H1 (cell line): ENCODE measurements at regions not wholly inside any gene's neighbourhood (a gene's known extent, or its start where the extent isn't known, plus 50 kb on each side); places are given as distances from the start of the nearest gene placed in this dataset.

Source experiments
- CTCF ChIA-PET: fragments of 300-600 bp; sonication (Branson Sonifier 250); formaldehyde crosslinking; loops from one replicate; lab custom pipeline; 2021; ENCODE audit not compliant: partially characterized antibody; lab: Charles Lee
- POLR2A ChIA-PET: fragments of 300-600 bp; sonication (Branson Sonifier 250); formaldehyde crosslinking; loops from one replicate; lab custom pipeline; 2021; ENCODE audit warnings: inconsistent platforms; ENCODE audit not compliant: partially characterized antibody; lab: Charles Lee
- DNase-seq, 2 experiments: peaks; one replicate each; pipeline versions ENCODE4 v3.0.0 to v3.0.0-alpha.2; 2010 to 2022; ENCODE audit warnings: low spot score in 2 of 2, low read depth in 1 of 2, mixed read lengths in 1 of 2
- FAIRE-seq: peaks from 2 replicates; lab custom pipeline; 2011; peaks lifted over from hg19 to GRCh38; lab: Jason Lieb, UNC
- H2AFZ ChIP-seq: 2 replicates; pipeline ENCODE4 v1.8.1; 2012; ENCODE audit warnings: low read length, inconsistent platforms
- H2AK5ac ChIP-seq: 2 replicates; pipeline ENCODE4 v1.6.1; 2013; ENCODE audit warnings: low read depth, low read length
- H2BK120ac ChIP-seq: replicated peaks from 2 replicates; pipeline ENCODE3; 2013; ENCODE audit warnings: low read depth, low read length, inconsistent platforms
- H2BK12ac ChIP-seq: 2 replicates; pipeline ENCODE4 v1.6.1; 2013; ENCODE audit warnings: low read depth, low read length
- H2BK15ac ChIP-seq: 2 replicates; pipeline ENCODE4 v1.6.1; 2013; ENCODE audit warnings: low read length
- H2BK20ac ChIP-seq: 2 replicates; pipeline ENCODE4 v1.6.1; 2013; ENCODE audit warnings: low read length
- H2BK5ac ChIP-seq: 2 replicates; pipeline ENCODE4 v1.6.1; 2013; ENCODE audit warnings: low read depth, low read length
- H3K14ac ChIP-seq: 2 replicates; pipeline ENCODE4 v1.6.1; 2013; ENCODE audit warnings: inconsistent platforms; ENCODE audit not compliant: insufficient read length
- H3K18ac ChIP-seq: 2 replicates; pipeline ENCODE4 v1.6.1; 2013; ENCODE audit warnings: low read length; ENCODE audit errors: extremely low read depth
- H3K23ac ChIP-seq: 2 replicates; pipeline ENCODE4 v1.6.1; 2013; ENCODE audit warnings: inconsistent platforms; ENCODE audit not compliant: insufficient read length
- H3K23me2 ChIP-seq: 2 replicates; pipeline ENCODE4 v1.6.1; 2013; ENCODE audit warnings: low read depth, low read length
- H3K27ac ChIP-seq: 2 replicates; pipeline ENCODE4 v1.6.1; 2011; ENCODE audit warnings: low read depth, low read length, inconsistent platforms
- H3K27me3 ChIP-seq, 4 experiments: replicated peaks in 1 of 4; 1 replicate in 1 of 4; 2 replicates in 3 of 4; pipeline versions ENCODE4 v1.6.1 to v1.8.1; 2011 to 2013; ENCODE audit warnings: low read length in 3 of 4, mild to moderate bottlenecking in 3 of 4, inconsistent platforms in 2 of 4, mixed read lengths in 2 of 4, moderate library complexity in 1 of 4; ENCODE audit not compliant: control insufficient read depth in 3 of 4, insufficient read depth in 3 of 4; ENCODE audit errors: extremely low read depth in 1 of 4
- H3K36me3 ChIP-seq, 4 experiments: 2 replicates each; pipeline versions ENCODE4 v1.6.1 to v1.8.1; 2011 to 2013; ENCODE audit warnings: mild to moderate bottlenecking in 4 of 4, low read length in 3 of 4, moderate library complexity in 2 of 4, control low read depth in 1 of 4, inconsistent platforms in 1 of 4; ENCODE audit not compliant: insufficient read depth in 4 of 4, control insufficient read depth in 2 of 4
- H3K4ac ChIP-seq: replicated peaks from 2 replicates; pipeline ENCODE3; 2013; ENCODE audit warnings: low read length, low read depth, mixed read lengths, inconsistent platforms; ENCODE audit not compliant: insufficient read length
- H3K4me1 ChIP-seq, 4 experiments: replicated peaks in 1 of 4; 1 replicate in 1 of 4; 2 replicates in 3 of 4; pipeline versions ENCODE4 v1.6.1 to v1.8.1; 2011 to 2013; ENCODE audit warnings: low read length in 3 of 4, inconsistent platforms in 2 of 4, mixed read lengths in 1 of 4; ENCODE audit not compliant: insufficient read depth in 4 of 4, control insufficient read depth in 3 of 4
- H3K4me2 ChIP-seq, 2 experiments: 2 replicates each; pipeline versions ENCODE4 v1.6.1 to v1.8.1; 2011 to 2013; ENCODE audit warnings: low read depth in 2 of 2, low read length in 2 of 2, control low read depth in 1 of 2, inconsistent platforms in 1 of 2, mild to moderate bottlenecking in 1 of 2; ENCODE audit not compliant: insufficient read depth in 1 of 2
- H3K4me3 ChIP-seq, 4 experiments: fragments of 200-600, 300-600 bp in 1 of 4; sonication (generic), shearing (Covaris generic), sonication (Bioruptor Twin) in 1 of 4; 2 replicates each; pipeline versions ENCODE4 v1.5.1 to v1.8.1; 2011 to 2016; ENCODE audit warnings: low read length in 4 of 4, low read depth in 3 of 4, control low read depth in 2 of 4, inconsistent platforms in 2 of 4, mild to moderate bottlenecking in 2 of 4, mixed read lengths in 1 of 4, moderate library complexity in 1 of 4; ENCODE audit not compliant: insufficient read depth in 2 of 4; ENCODE audit errors: extremely low read depth in 1 of 4
- H3K56ac ChIP-seq: replicated peaks from 2 replicates; pipeline ENCODE3; 2013; ENCODE audit warnings: low read depth, mild to moderate bottlenecking, mixed read lengths, low read length, inconsistent platforms; ENCODE audit not compliant: insufficient read length
- H3K79me1 ChIP-seq: 2 replicates; pipeline ENCODE4 v1.6.1; 2013; ENCODE audit warnings: low read depth, low read length, control low read depth
- H3K79me2 ChIP-seq, 2 experiments: 2 replicates each; pipeline versions ENCODE4 v1.6.1 to v1.8.1; 2012 to 2013; ENCODE audit warnings: low read length in 2 of 2, mild to moderate bottlenecking in 2 of 2, inconsistent platforms in 1 of 2; ENCODE audit not compliant: insufficient read depth in 2 of 2, control insufficient read depth in 1 of 2
- H3K9ac ChIP-seq, 4 experiments: replicated peaks in 1 of 4; 1 replicate in 1 of 4; 2 replicates in 3 of 4; pipeline versions ENCODE4 v1.6.1 to v1.8.1; 2011 to 2013; ENCODE audit warnings: low read depth in 3 of 4, low read length in 3 of 4, control low read depth in 2 of 4, mild to moderate bottlenecking in 2 of 4, moderate library complexity in 2 of 4, inconsistent platforms in 1 of 4; ENCODE audit errors: extremely low read depth in 1 of 4
- H3K9me3 ChIP-seq, 2 experiments: 2 replicates each; pipeline versions ENCODE4 v1.6.1 to v1.8.1; 2012 to 2013; ENCODE audit warnings: mild to moderate bottlenecking in 2 of 2, moderate library complexity in 2 of 2, control low read depth in 1 of 2, inconsistent platforms in 1 of 2, low read depth in 1 of 2, low read length in 1 of 2, mixed read lengths in 1 of 2; ENCODE audit not compliant: insufficient read depth in 2 of 2
- H4K20me1 ChIP-seq, 2 experiments: replicated peaks in 1 of 2; 2 replicates each; pipeline versions ENCODE3 to v1.8.1; 2011 to 2013; ENCODE audit warnings: inconsistent platforms in 2 of 2, low read length in 2 of 2, mild to moderate bottlenecking in 1 of 2; ENCODE audit not compliant: insufficient read depth in 2 of 2, control insufficient read depth in 1 of 2
- H4K5ac ChIP-seq: 2 replicates; pipeline ENCODE4 v1.6.1; 2013; ENCODE audit warnings: low read length, low read depth, mixed read lengths, inconsistent platforms; ENCODE audit not compliant: insufficient read length
- H4K8ac ChIP-seq: 2 replicates; pipeline ENCODE4 v1.8.0; 2013; ENCODE audit warnings: mild to moderate bottlenecking, moderate library complexity, low read length, inconsistent platforms; ENCODE audit not compliant: insufficient read depth; ENCODE audit errors: extremely low read depth
- H4K91ac ChIP-seq: replicated peaks from 2 replicates; pipeline ENCODE3; 2013; ENCODE audit warnings: low read length, mixed read lengths, inconsistent platforms; ENCODE audit not compliant: insufficient read length
- ATF3 ChIP-seq: IDR thresholded peaks from 2 replicates; pipeline ENCODE4 v1.6.1; 2011; ENCODE audit warnings: low read depth, mild to moderate bottlenecking, low read length; ENCODE audit not compliant: insufficient read depth
- BCL11A ChIP-seq, 2 experiments: IDR thresholded peaks; one replicate each; pipeline ENCODE4 v1.6.1; 2011; ENCODE audit warnings: low read depth in 2 of 2, low read length in 2 of 2, mild to moderate bottlenecking in 2 of 2
- CBX8 ChIP-seq: fragments of 300-800, 300-1000 bp; sonication (generic); IDR thresholded peaks from 2 replicates; pipeline ENCODE4 v1.7.1; 2016; ENCODE audit warnings: low read depth, low read length, borderline replicate concordance
- CTCF ChIP-seq, 3 experiments: IDR thresholded peaks; 1 replicate in 2 of 3; 2 replicates in 1 of 3; pipeline versions ENCODE4 v1.5.1 to v1.6.1; 2011; ENCODE audit warnings: low read length in 3 of 3, mild to moderate bottlenecking in 3 of 3, inconsistent platforms in 2 of 3, low read depth in 1 of 3, moderate library complexity in 1 of 3; ENCODE audit not compliant: insufficient read depth in 1 of 3; ENCODE audit errors: control extremely low read depth in 1 of 3
- E2F6 ChIP-seq: IDR thresholded peaks from 2 replicates; pipeline ENCODE4 v1.6.1; 2012; ENCODE audit warnings: inconsistent platforms
- JUN ChIP-seq: IDR thresholded peaks from 2 replicates; pipeline ENCODE4 v1.6.1; 2011; ENCODE audit warnings: low read depth, mild to moderate bottlenecking, improper control_type of control experiment, low read length
- SAP30 ChIP-seq: fragments of 300-600 bp; sonication (generic); IDR thresholded peaks from 2 replicates; pipeline ENCODE4 v1.7.1; 2012; ENCODE audit warnings: low read length, moderate library complexity, mild to moderate bottlenecking, inconsistent platforms; ENCODE audit not compliant: insufficient read depth, insufficient replicate concordance
- TAF1 ChIP-seq: IDR thresholded peaks from 2 replicates; pipeline ENCODE4 v1.6.1; 2011; ENCODE audit warnings: mild to moderate bottlenecking, low read depth, low read length
- ZNF274 ChIP-seq: IDR thresholded peaks from 2 replicates; pipeline ENCODE4 v1.7.0; 2012; ENCODE audit warnings: low read length, borderline replicate concordance; ENCODE audit errors: extremely low read depth
- WGBS, 2 experiments: shearing (Covaris generic) in 1 of 2; methylation state at CpG; one replicate each; pipeline versions ENCODE4 v1.1.6 to v1.1.7; 2013 to 2015; ENCODE audit warnings: low lambda C conversion rate in 2 of 2, mixed read lengths in 2 of 2, inconsistent platforms in 1 of 2, low coverage in 1 of 2, missing lambda C conversion rate in 1 of 2; ENCODE audit not compliant: insufficient replicate concordance in 2 of 2, insufficient coverage in 1 of 2, insufficient read length in 1 of 2; ENCODE audit errors: extremely low coverage in 1 of 2, missing lambda C conversion rate in 1 of 2; 5-methylcytosine and 5-hydroxymethylcytosine counted together
- TF ChIP-seq, protein P1 (sequence below): IDR thresholded peaks from 2 replicates; pipeline ENCODE4 v1.6.1; 2012; ENCODE audit warnings: inconsistent platforms

DNA sequence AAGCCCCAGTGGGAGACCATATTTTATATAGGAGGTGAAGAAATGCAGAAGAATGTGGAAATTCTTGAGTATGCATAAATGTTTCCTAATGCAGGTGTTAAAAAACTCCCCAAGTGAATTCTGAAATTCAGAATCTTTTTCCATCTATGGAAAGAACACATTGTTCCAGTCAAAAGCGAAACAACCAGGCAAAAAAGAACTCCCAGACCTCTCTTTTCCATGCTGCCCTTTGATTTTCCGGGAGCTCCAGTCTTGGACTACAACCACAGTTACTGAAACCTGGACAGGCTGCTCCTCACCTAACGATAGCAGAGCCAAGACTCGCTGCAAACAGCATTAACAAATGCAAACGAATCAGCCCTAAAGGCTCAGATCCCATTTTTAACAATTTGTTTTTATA lies 108.7 kb upstream of the CNKSR3 start:
- H2BK120ac ChIP-seq = no peak overlapping the region
- TF ChIP-seq ZNF274 (no peak), JUN (no peak), CBX8 (no peak), ATF3 (no peak), SAP30 (no peak), BCL11A (IDR thresholded peaks at IDR 0.05; ENCODE audit: low read depth in 2 of 2, low read length in 2 of 2) (no peak), E2F6 (no peak), TAF1 (no peak), CTCF (IDR thresholded peaks at IDR 0.05; ENCODE audit: control extremely low read depth in 1 of 3, insufficient read depth in 1 of 3, low read depth in 1 of 3, low read length in 3 of 3) (no peak)
- TF ChIP-seq, protein P1, sequence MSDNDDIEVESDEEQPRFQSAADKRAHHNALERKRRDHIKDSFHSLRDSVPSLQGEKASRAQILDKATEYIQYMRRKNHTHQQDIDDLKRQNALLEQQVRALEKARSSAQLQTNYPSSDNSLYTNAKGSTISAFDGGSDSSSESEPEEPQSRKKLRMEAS = no peak

More for the DNA sequence above, 108.7 kb upstream of the CNKSR3 start:
- Histone ChIP-seq H2AFZ (no peak overlapping the region), H3K79me1 (no peaks in the 10 kb centered on the region), H4K20me1 (no peaks in the 10 kb centered on the region), H2BK20ac (no peak overlapping the region), H4K91ac (no peak overlapping the region), H2BK15ac (no peak overlapping the region), H3K14ac (no peak overlapping the region), H3K56ac (no peak overlapping the region), H3K4me3 (no peak overlapping the region), H3K23ac (no peak overlapping the region), H3K36me3 (no peaks in the 10 kb centered on the region), H4K8ac (no peak overlapping the region), H4K5ac (no peak overlapping the region), H3K23me2 (no peaks in the 10 kb centered on the region), H3K9ac (no peak overlapping the region), H3K18ac (no peak overlapping the region), H3K79me2 (no peaks in the 10 kb centered on the region), H2AK5ac (no peak overlapping the region), H3K9me3 (no peaks in the 10 kb centered on the region), H3K27me3 (no peaks in the 10 kb centered on the region), H3K27ac (no peak overlapping the region), H2BK12ac (no peak overlapping the region), H2BK5ac (no peak overlapping the region), H3K4me2 (no peak overlapping the region), H3K4me1 (no peaks in the 10 kb centered on the region), H3K4ac (no peak overlapping the region)
- no peak for DNase-seq
- no peak for FAIRE-seq
- CTCF ChIA-PET = interaction anchor here (0.9 to 1.2 kb wide), 3 partner anchors 9 to 249 kb away, joined by 3 read pairs; no protein-coding TSS in a partner anchor
- POLR2A ChIA-PET = no interaction called here
- WGBS, 2 experiments = 80% methylated on average over 5 of the region's 5 CpGs; no CpG with 5 or more reads in 1 of the 2 experiments
